K562 (cell line): ENCODE measurements at regions not wholly inside any gene's neighbourhood (a gene's known extent, or its start where the extent isn't known, plus 50 kb on each side); places are given as distances from the start of the nearest gene placed in this dataset.

Source experiments
- ATAC-seq: fragments of 200-7000 bp; cut with Tn5 transposase; 3 replicates; pipeline ENCODE4 v1.9.1; 2020; ENCODE audit warnings: moderate library complexity
- BruUV-seq: library from RNA; stranded (reverse); fragments of 400-500 nt; replicated peaks from 2 replicates; lab custom pipeline; 2021; lab: Mats Ljungman, UMichigan
- CTCF ChIA-PET: fragments of 300-600 bp; formaldehyde crosslinking; extraction: SDS; loops from one replicate; lab custom pipeline; 2021; ENCODE audit warnings: low intra/inter-chr PET ratio; lab: Yijun Ruan, JAX
- POLR2A ChIA-PET: fragments of 300-600, 350-650 bp; sonication (Branson Sonifier 250); formaldehyde crosslinking; extraction: SDS; loops from one replicate; lab custom pipeline; 2021; ENCODE audit warnings: antibody characterized with exemption, inconsistent platforms; lab: Yijun Ruan, JAX
- DNase-seq, 4 experiments: peaks; one replicate each; pipeline versions ENCODE4 v3.0.0 to v3.0.0-alpha.2; 2011 to 2018; ENCODE audit warnings: low spot score in 3 of 4, mixed read lengths in 3 of 4; ENCODE audit errors: extremely low read depth in 1 of 4
- FAIRE-seq: peaks from 2 replicates; lab custom pipeline; 2011; peaks lifted over from hg19 to GRCh38; lab: Jason Lieb, UNC
- H2AFZ ChIP-seq: 2 replicates; pipeline ENCODE4 v1.6.0; 2011; ENCODE audit warnings: low read depth, low read length, control low read depth, inconsistent platforms
- H3K27ac ChIP-seq: fragments of 200-600 bp; 3 replicates; pipeline ENCODE4 v1.8.0; 2011; ENCODE audit warnings: low read depth, mild to moderate bottlenecking, control low read depth, inconsistent platforms, low read length, moderate library complexity, mixed read lengths; ENCODE audit errors: extremely low read depth
- H3K27me3 ChIP-seq, 2 experiments: fragments of 300-600 bp in 1 of 2; 2 replicates in 1 of 2; 3 replicates in 1 of 2; pipeline versions ENCODE4 v1.6.0 to v1.8.0; 2011; ENCODE audit warnings: inconsistent platforms in 2 of 2, low read length in 2 of 2, mild to moderate bottlenecking in 1 of 2, mixed read lengths in 1 of 2, moderate library complexity in 1 of 2; ENCODE audit not compliant: control insufficient read depth in 2 of 2, insufficient read depth in 2 of 2
- H3K36me3 ChIP-seq: fragments of 300-600 bp; 3 replicates; pipeline ENCODE4 v1.8.0; 2011; ENCODE audit warnings: mild to moderate bottlenecking, low read length, inconsistent platforms; ENCODE audit not compliant: control insufficient read depth, insufficient read depth
- H3K4me1 ChIP-seq, 2 experiments: fragments of 200-600 bp in 1 of 2; replicated peaks in 1 of 2; 2 replicates in 1 of 2; 3 replicates in 1 of 2; pipeline versions ENCODE4 v1.5.1 to v1.8.0; 2011; ENCODE audit warnings: inconsistent platforms in 2 of 2, low read length in 2 of 2, mild to moderate bottlenecking in 1 of 2, mixed read lengths in 1 of 2, moderate library complexity in 1 of 2; ENCODE audit not compliant: control insufficient read depth in 2 of 2, insufficient read depth in 2 of 2
- H3K4me2 ChIP-seq: 2 replicates; pipeline ENCODE4 v1.6.1; 2011; ENCODE audit warnings: low read length, control low read depth, inconsistent platforms, mixed read lengths; ENCODE audit not compliant: insufficient read depth
- H3K4me3 ChIP-seq: fragments of 200-600 bp; sonication (generic), shearing (Covaris generic); 2 replicates; pipeline ENCODE4 v1.5.1; 2016; ENCODE audit warnings: control low read depth, inconsistent platforms
- H3K79me2 ChIP-seq: fragments of 200-600 bp; 3 replicates; pipeline ENCODE4 v1.8.0; 2011; ENCODE audit warnings: low read length, inconsistent platforms; ENCODE audit not compliant: control insufficient read depth, insufficient read depth
- H3K9ac ChIP-seq, 2 experiments: 2 replicates each; pipeline versions ENCODE4 v1.6.0 to v1.6.1; 2011; ENCODE audit warnings: low read depth in 2 of 2, low read length in 2 of 2, control low read depth in 1 of 2, inconsistent platforms in 1 of 2, mild to moderate bottlenecking in 1 of 2, mixed read lengths in 1 of 2; ENCODE audit not compliant: insufficient read depth in 1 of 2
- H3K9me1 ChIP-seq: one replicate; pipeline ENCODE4 v1.6.0; 2011; ENCODE audit warnings: inconsistent platforms, mild to moderate bottlenecking, low read length, moderate library complexity; ENCODE audit not compliant: control insufficient read depth, insufficient read depth
- H3K9me3 ChIP-seq: replicated peaks from 2 replicates; pipeline ENCODE4 v1.5.1; 2011; ENCODE audit warnings: low read depth, low read length, inconsistent platforms; ENCODE audit not compliant: control insufficient read depth, insufficient read depth
- H4K20me1 ChIP-seq: replicated peaks from 2 replicates; pipeline ENCODE4 v1.6.1; 2011; ENCODE audit warnings: low read length, inconsistent platforms, mixed read lengths; ENCODE audit not compliant: control insufficient read depth, insufficient read depth
- ARID3B ChIP-seq: fragments of 250-450 bp; sonication (Bioruptor Pico); IDR thresholded peaks from 2 replicates; pipeline ENCODE4 v1.4.0; 2020; ENCODE audit warnings: borderline replicate concordance
- CBFA2T2 ChIP-seq: fragments of 450-650 bp; conservative IDR thresholded peaks from 2 replicates; pipeline ENCODE4 v1.6.1; 2017; ENCODE audit warnings: mild to moderate bottlenecking
- DNMT1 ChIP-seq: fragments of 450-650 bp; IDR thresholded peaks from 2 replicates; pipeline ENCODE4 v1.6.1; 2016; ENCODE audit warnings: antibody characterized with exemption, mild to moderate bottlenecking
- GABPB2 ChIP-seq: fragments of 250-450 bp; sonication (Bioruptor Pico); conservative IDR thresholded peaks from 2 replicates; pipeline ENCODE4 v1.5.1; 2021; ENCODE audit warnings: mild to moderate bottlenecking
- LCOR ChIP-seq: sonication (generic); formaldehyde crosslinking; IDR thresholded peaks from 2 replicates; pipeline ENCODE4 v1.8.0; 2022; ENCODE audit warnings: mild to moderate bottlenecking, missing genetic modification reagents
- MTA2 ChIP-seq: fragments of 450-650 bp; IDR thresholded peaks from 2 replicates; pipeline ENCODE4 v1.6.1; 2016; ENCODE audit warnings: low read depth
- NR2C2 ChIP-seq, 2 experiments: fragments of 200-800 bp in 1 of 2; sonication (Bioruptor generic) in 1 of 2; sonication (generic) in 1 of 2; formaldehyde crosslinking in 1 of 2; IDR thresholded peaks; 2 replicates each; pipeline versions ENCODE4 v1.6.1 to v1.8.0; 2016 to 2022; ENCODE audit warnings: mild to moderate bottlenecking in 1 of 2, missing compliant biosample characterization in 1 of 2, missing genetic modification characterization in 1 of 2, missing genetic modification reagents in 1 of 2
- SMAD4 ChIP-seq: fragments of 250-450 bp; sonication (Bioruptor Pico); conservative IDR thresholded peaks from 2 replicates; pipeline ENCODE4 v1.8.0; 2021; ENCODE audit warnings: inconsistent platforms, mild to moderate bottlenecking, moderate library complexity
- ZNF584 ChIP-seq: fragments of 200-800 bp; sonication (Bioruptor generic); IDR thresholded peaks from 2 replicates; pipeline ENCODE4 v1.6.1; 2016; ENCODE audit warnings: low read depth, mild to moderate bottlenecking, missing genetic modification characterization, missing compliant biosample characterization
- WGBS: fragments of 100-300 bp; shearing (Covaris generic); methylation state at CpG from one replicate; pipeline ENCODE4 v1.1.6; 2016; ENCODE audit warnings: low coverage, mixed read lengths; ENCODE audit not compliant: insufficient coverage; ENCODE audit errors: missing lambda C conversion rate; 5-methylcytosine and 5-hydroxymethylcytosine counted together
- in situ Hi-C: fragments of 300-500 bp; cut with MboI; formaldehyde crosslinking; loops from 4 replicates; pipeline ENCODE4 v1.15.0; 2018; ENCODE audit warnings: inconsistent platforms, mixed read lengths
- intact Hi-C: fragments of 100-400 bp; cut with micrococcal nuclease; formaldehyde crosslinking; loops from 2 replicates; pipeline ENCODE4 v1.14.2; 2022
- TF ChIP-seq, protein P1 (sequence below), 2 experiments: fragments of 450-650 bp; conservative IDR thresholded peaks; 2 replicates each; pipeline ENCODE4 v1.6.1; 2017; ENCODE audit warnings: mild to moderate bottlenecking in 2 of 2, moderate library complexity in 2 of 2
- TF ChIP-seq, protein P2 (sequence below), 2 experiments: fragments of 200-800 bp in 1 of 2; sonication (Bioruptor generic) in 1 of 2; sonication (generic) in 1 of 2; formaldehyde crosslinking in 1 of 2; IDR thresholded peaks in 1 of 2; conservative IDR thresholded peaks in 1 of 2; 2 replicates each; pipeline versions ENCODE4 v1.5.0 to v1.6.1; 2016 to 2020; ENCODE audit warnings: missing compliant biosample characterization in 1 of 2, missing genetic modification characterization in 1 of 2, missing genetic modification reagents in 1 of 2
- TF ChIP-seq, protein P3 (sequence below), 2 experiments: fragments of 450-650 bp in 1 of 2; sonication (generic) in 1 of 2; formaldehyde crosslinking in 1 of 2; IDR thresholded peaks in 1 of 2; conservative IDR thresholded peaks in 1 of 2; 2 replicates each; pipeline versions ENCODE4 v1.6.1 to v1.8.1; 2016 to 2023; ENCODE audit warnings: mild to moderate bottlenecking in 2 of 2, moderate library complexity in 2 of 2, inconsistent platforms in 1 of 2, missing genetic modification reagents in 1 of 2

GRCh38 chr12:127125607-127126259, 1141.2 kb upstream of the TMEM132C start (continued):
- TF ChIP-seq, protein P1, sequence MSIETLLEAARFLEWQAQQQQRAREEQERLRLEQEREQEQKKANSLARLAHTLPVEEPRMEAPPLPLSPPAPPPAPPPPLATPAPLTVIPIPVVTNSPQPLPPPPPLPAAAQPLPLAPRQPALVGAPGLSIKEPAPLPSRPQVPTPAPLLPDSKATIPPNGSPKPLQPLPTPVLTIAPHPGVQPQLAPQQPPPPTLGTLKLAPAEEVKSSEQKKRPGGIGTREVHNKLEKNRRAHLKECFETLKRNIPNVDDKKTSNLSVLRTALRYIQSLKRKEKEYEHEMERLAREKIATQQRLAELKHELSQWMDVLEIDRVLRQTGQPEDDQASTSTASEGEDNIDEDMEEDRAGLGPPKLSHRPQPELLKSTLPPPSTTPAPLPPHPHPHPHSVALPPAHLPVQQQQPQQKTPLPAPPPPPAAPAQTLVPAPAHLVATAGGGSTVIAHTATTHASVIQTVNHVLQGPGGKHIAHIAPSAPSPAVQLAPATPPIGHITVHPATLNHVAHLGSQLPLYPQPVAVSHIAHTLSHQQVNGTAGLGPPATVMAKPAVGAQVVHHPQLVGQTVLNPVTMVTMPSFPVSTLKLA (conservative IDR thresholded peaks at IDR 0.05), result peak; percentile 11 to 60; a peak in 2 of 4 replicates
- TF ChIP-seq MTA2, result peak; percentile 58

DNA sequence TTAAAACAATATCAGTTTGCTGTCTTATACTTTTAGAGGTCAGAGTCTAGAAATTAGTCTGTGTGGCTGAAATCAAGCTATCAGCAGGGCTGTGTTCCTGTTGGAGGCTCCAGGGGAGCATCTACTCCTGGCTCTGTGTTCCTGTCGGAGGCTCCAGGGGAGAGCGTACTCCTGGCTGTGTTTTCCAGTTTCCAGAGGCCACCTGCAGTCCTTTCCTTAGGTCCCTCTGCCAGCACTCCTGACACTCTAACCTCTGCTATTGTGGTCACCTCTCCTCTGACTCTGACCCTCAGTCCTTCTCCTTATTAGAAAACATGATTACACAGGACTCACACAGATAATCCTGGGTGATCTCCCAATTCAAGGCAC, 1140.7 kb upstream of the TMEM132C start:
- FAIRE-seq, result peak; percentile 64
- H3K79me2 ChIP-seq, result peaks cover 2% of the 10 kb centered on the region; the same call in 2 of the 3 replicates
- no TSS peak for BruUV-seq
- no peak for TF ChIP-seq NR2C2 (CRISPR knock-in tag; IDR thresholded peaks at IDR 0.05)
- TF ChIP-seq NR2C2 (tag; IDR thresholded peaks at IDR 0.05), result 0 out of 2 replicates have a peak, but pooled peaks have one; percentile 7
- TF ChIP-seq, protein P2, sequence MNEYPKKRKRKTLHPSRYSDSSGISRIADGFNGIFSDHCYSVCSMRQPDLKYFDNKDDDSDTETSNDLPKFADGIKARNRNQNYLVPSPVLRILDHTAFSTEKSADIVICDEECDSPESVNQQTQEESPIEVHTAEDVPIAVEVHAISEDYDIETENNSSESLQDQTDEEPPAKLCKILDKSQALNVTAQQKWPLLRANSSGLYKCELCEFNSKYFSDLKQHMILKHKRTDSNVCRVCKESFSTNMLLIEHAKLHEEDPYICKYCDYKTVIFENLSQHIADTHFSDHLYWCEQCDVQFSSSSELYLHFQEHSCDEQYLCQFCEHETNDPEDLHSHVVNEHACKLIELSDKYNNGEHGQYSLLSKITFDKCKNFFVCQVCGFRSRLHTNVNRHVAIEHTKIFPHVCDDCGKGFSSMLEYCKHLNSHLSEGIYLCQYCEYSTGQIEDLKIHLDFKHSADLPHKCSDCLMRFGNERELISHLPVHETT (CRISPR knock-in tag; conservative IDR thresholded peaks at IDR 0.05 in 1 of 2, IDR thresholded peaks at IDR 0.05 in 1 of 2), result no peak
- TF ChIP-seq ARID3B (CRISPR knock-in tag), result no peak
- no peak for TF ChIP-seq ZNF584
- TF ChIP-seq LCOR (CRISPR knock-in tag), result no peak
- no peak for TF ChIP-seq SMAD4 (CRISPR knock-in tag)
- TF ChIP-seq, protein P3, sequence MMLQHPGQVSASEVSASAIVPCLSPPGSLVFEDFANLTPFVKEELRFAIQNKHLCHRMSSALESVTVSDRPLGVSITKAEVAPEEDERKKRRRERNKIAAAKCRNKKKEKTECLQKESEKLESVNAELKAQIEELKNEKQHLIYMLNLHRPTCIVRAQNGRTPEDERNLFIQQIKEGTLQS (IDR thresholded peaks at IDR 0.05), result 0 out of 2 replicates have a peak, but pooled peaks have one; percentile 4
- TF ChIP-seq, protein P3 (CRISPR knock-in tag; conservative IDR thresholded peaks at IDR 0.05), result no peak
- no peak for TF ChIP-seq GABPB2 (CRISPR knock-in tag)
- TF ChIP-seq DNMT1, result no peak
- TF ChIP-seq CBFA2T2, result no peak
- TF ChIP-seq, all 486 proteins: peak for 2
- Histone ChIP-seq H3K27ac (peak overlapping the region; percentile 69), H3K4me2 (peak overlapping the region; percentile 50), H3K9me3 (no peaks in the 10 kb centered on the region), H3K4me1 (peaks cover 7 to 13% of the 10 kb centered on the region in 2 experiments; a peak in 3 of 5 replicates), H2AFZ (0 out of 2 replicates have a peak overlapping the region, but pooled peaks have one; percentile 13), H3K27me3 (no peaks in the 10 kb centered on the region), H3K9ac (peak overlapping the region; percentile 5 to 15; a peak in 2 of 4 replicates), H3K36me3 (peaks cover 35% of the 10 kb centered on the region; the same call in 2 of the 3 replicates), H4K20me1 (0 out of 2 replicates have a peak, but pooled peaks cover 3% of the 10 kb centered on the region), H3K9me1 (no peaks in the 10 kb centered on the region), H3K4me3 (no peak overlapping the region)
- WGBS, result 90% methylated on average over 2 of the region's 2 CpGs
- intact Hi-C loops (no loop called here), in situ Hi-C loops (no loop called here)
- ATAC-seq (peak; percentile 13), DNase-seq (no peak)
- CTCF ChIA-PET, result no interaction called here
- POLR2A ChIA-PET, result interaction anchor here (1.0 kb wide), 1 partner anchor 65 kb away, joined by 3 read pairs; no protein-coding TSS in a partner anchor
